HUES64 (cell line): ENCODE measurements at regions not wholly inside any gene's neighbourhood (a gene's known extent, or its start where the extent isn't known, plus 50 kb on each side); places are given as distances from the start of the nearest gene placed in this dataset.
"Not testable (repeated sequence)": the region's sequence is repeated elsewhere in the genome, so short reads cannot be mapped to it uniquely, and the experiment has no call there.

Experiments
- H3K27ac ChIP-seq: 2 replicates; pipeline ENCODE4 v1.7.0; 2013; ENCODE audit warnings: low read depth, low read length, inconsistent platforms
- H3K27me3 ChIP-seq: 2 replicates; pipeline ENCODE4 v1.6.1; 2013; ENCODE audit warnings: mild to moderate bottlenecking, low read length; ENCODE audit not compliant: insufficient read depth
- H3K36me3 ChIP-seq: 2 replicates; pipeline ENCODE4 v1.6.1; 2013; ENCODE audit warnings: mild to moderate bottlenecking, low read length; ENCODE audit not compliant: insufficient read depth
- H3K4me1 ChIP-seq: 2 replicates; pipeline ENCODE4 v1.6.1; 2013; ENCODE audit warnings: mild to moderate bottlenecking, low read length, moderate library complexity; ENCODE audit not compliant: insufficient read depth
- H3K4me3 ChIP-seq: 2 replicates; pipeline ENCODE4 v1.5.1; 2013; ENCODE audit warnings: mild to moderate bottlenecking, low read length, moderate library complexity
- H3K9ac ChIP-seq: 2 replicates; pipeline ENCODE4 v1.6.1; 2013; ENCODE audit warnings: mild to moderate bottlenecking, low read depth, low read length
- H3K9me3 ChIP-seq: 2 replicates; pipeline ENCODE4 v1.6.1; 2013; ENCODE audit warnings: low read depth, low read length; ENCODE audit not compliant: insufficient read depth
- WGBS: fragments of 150-250, 120-280 bp; methylation state at CpG from one replicate; pipeline ENCODE4 v1.1.7; 2013; ENCODE audit warnings: missing lambda C conversion rate; 5-methylcytosine and 5-hydroxymethylcytosine counted together

- Histone ChIP-seq H3K27ac (no peak overlapping the region), H3K27me3 (no peaks in the 10 kb centered on the region), H3K36me3 (no peaks in the 10 kb centered on the region), H3K9me3 (no peaks in the 10 kb centered on the region), H3K4me1 (no peaks in the 10 kb centered on the region), H3K9ac (no peak overlapping the region), H3K4me3 (no peak overlapping the region)
- WGBS = no CpG with 5 or more reads among the region's 1 CpG
Observed at GRCh38 chr7:115600207-115600606, 430.4 kb downstream of the TFEC start.

GRCh38 chr7:115599184-115599583 lies 431.4 kb downstream of the TFEC start:
- not testable (repeated sequence) for H3K4me1 ChIP-seq
- 100% methylated on average over 2 of the region's 2 CpGs for whole genome bisulfite sequencing

DNA sequence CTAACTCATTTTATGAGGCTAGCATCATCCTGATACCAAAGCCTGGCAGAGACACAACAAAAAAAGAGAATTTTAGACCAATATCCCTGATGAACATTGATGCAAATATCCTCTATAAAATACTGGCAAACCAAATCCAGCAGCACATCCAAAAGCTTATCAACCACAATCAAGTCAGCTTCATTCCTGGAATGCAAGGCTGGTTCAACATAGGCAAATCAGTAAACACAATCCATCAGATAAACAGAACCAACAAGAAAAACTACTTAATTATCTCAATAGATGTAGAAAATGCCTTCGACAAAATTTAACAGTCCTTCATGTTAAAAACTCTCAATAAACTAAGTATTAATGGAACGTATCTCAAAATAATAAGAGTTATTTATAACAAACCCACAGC lies 433.3 kb downstream of the TFEC start:
- not testable (repeated sequence) for H3K27ac ChIP-seq
- WGBS = 100% methylated on average over 2 of the region's 2 CpGs

More at GRCh38 chr7:115599184-115599583, 431.4 kb downstream of the TFEC start:
- not testable (repeated sequence) for H3K9ac ChIP-seq, H3K36me3 ChIP-seq, H3K4me3 ChIP-seq, H3K27ac ChIP-seq, H3K27me3 ChIP-seq, H3K9me3 ChIP-seq

GRCh38 chr7:115593111-115593510 lies 437.5 kb downstream of the TFEC start:
- H3K27me3 ChIP-seq = no peaks in the 10 kb centered on the region
- H3K36me3 ChIP-seq = no peaks in the 10 kb centered on the region
- H3K9me3 ChIP-seq = no peaks in the 10 kb centered on the region
- H3K9ac ChIP-seq = no peak overlapping the region
- H3K27ac ChIP-seq = no peak overlapping the region
- 90% methylated on average over 1 of the region's 2 CpGs for WGBS
- no peak overlapping the region for H3K4me3 ChIP-seq
- H3K4me1 ChIP-seq = no peaks in the 10 kb centered on the region

More for the DNA sequence above, 433.3 kb downstream of the TFEC start:
- not testable (repeated sequence) for H3K9me3 ChIP-seq, H3K9ac ChIP-seq, H3K27me3 ChIP-seq, H3K36me3 ChIP-seq, H3K4me1 ChIP-seq, H3K4me3 ChIP-seq

GRCh38 chr7:115585015-115585718 lies 445.4 kb downstream of the TFEC start:
- no peaks in the 10 kb centered on the region for H3K9me3 ChIP-seq
- no peak overlapping the region for H3K4me3 ChIP-seq
- 91% methylated on average over 5 of the region's 5 CpGs for WGBS
- no peaks in the 10 kb centered on the region for H3K4me1 ChIP-seq
- H3K36me3 ChIP-seq = no peaks in the 10 kb centered on the region
- H3K27ac ChIP-seq = no peak overlapping the region
- no peaks in the 10 kb centered on the region for H3K27me3 ChIP-seq
- no peak overlapping the region for H3K9ac ChIP-seq

DNA sequence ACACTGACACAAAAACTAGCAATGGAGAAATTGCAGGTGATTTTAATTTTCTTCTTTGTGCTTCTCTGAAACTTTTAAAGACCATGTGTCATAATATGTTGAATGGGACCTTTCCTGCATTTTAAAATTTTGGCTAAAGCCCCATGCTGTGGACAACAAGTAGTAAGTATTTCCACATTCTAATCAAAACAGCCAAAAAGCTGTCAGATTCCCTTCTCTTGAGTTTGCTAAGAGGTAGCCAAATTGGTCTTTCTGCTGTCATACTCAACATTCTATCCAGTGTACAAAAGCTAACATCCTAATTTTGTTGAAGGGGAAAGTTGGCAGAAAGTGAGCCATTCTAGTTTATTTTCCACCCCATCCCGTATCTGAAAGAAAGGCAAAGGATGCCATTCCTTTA lies 447.6 kb downstream of the TFEC start:
- Histone ChIP-seq H3K9ac (no peak overlapping the region), H3K36me3 (no peaks in the 10 kb centered on the region), H3K27ac (no peak overlapping the region), H3K27me3 (no peaks in the 10 kb centered on the region), H3K4me1 (no peaks in the 10 kb centered on the region), H3K4me3 (no peak overlapping the region), H3K9me3 (no peaks in the 10 kb centered on the region)
- 100% methylated on average over 1 of the region's 1 CpG for WGBS

- H3K4me3 ChIP-seq = no peak overlapping the region
- no peaks in the 10 kb centered on the region for H3K27me3 ChIP-seq
- no peaks in the 10 kb centered on the region for H3K36me3 ChIP-seq
- no peak overlapping the region for H3K9ac ChIP-seq
- no peaks in the 10 kb centered on the region for H3K9me3 ChIP-seq
- H3K27ac ChIP-seq = no peak overlapping the region
- H3K4me1 ChIP-seq = no peaks in the 10 kb centered on the region
- WGBS = 98% methylated on average over 1 of the region's 2 CpGs
Observed at GRCh38 chr7:115578576-115578975, 452.0 kb downstream of the TFEC start.

DNA sequence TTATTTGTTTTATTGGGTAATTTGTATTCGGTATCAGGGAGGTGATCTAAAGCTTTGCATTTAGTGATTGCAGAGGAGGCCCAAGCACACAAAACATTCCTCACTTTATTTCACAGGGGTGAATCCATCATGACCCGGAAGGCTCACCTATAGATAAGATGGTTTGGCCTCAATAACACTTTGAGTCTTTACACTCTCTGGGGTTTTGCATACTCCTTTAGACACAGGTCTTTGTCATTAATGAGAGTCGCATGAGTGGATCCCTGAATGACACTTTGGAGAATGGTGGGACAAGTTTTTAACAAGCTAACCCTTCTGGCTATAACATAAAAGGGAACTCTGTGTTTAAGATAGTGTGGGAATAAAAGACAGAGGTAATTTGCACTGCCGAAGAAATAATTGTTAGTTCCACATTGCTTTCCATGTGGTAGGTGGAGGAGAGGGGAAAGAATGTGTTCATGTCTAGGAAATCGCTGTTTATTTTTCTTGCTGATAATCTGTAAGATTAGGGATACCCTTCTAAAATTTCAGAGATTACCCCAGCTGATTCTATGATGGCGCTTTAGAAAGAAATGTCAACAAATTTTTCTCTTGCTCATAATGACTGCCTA lies 455.8 kb downstream of the TFEC start:
- Histone ChIP-seq H3K4me3 (no peak overlapping the region), H3K27ac (no peak overlapping the region), H3K9me3 (no peaks in the 10 kb centered on the region), H3K4me1 (no peaks in the 10 kb centered on the region), H3K36me3 (no peaks in the 10 kb centered on the region), H3K27me3 (no peaks in the 10 kb centered on the region), H3K9ac (no peak overlapping the region)
- 89% methylated on average over 5 of the region's 6 CpGs for WGBS

- Histone ChIP-seq H3K27me3 (no peaks in the 10 kb centered on the region), H3K4me3 (no peak overlapping the region), H3K9ac (no peak overlapping the region), H3K4me1 (no peaks in the 10 kb centered on the region), H3K36me3 (no peaks in the 10 kb centered on the region), H3K27ac (no peak overlapping the region), H3K9me3 (no peaks in the 10 kb centered on the region)
- WGBS = no CpG with 5 or more reads among the region's 1 CpG
Observed at GRCh38 chr7:115572111-115572510, 458.5 kb downstream of the TFEC start.

DNA sequence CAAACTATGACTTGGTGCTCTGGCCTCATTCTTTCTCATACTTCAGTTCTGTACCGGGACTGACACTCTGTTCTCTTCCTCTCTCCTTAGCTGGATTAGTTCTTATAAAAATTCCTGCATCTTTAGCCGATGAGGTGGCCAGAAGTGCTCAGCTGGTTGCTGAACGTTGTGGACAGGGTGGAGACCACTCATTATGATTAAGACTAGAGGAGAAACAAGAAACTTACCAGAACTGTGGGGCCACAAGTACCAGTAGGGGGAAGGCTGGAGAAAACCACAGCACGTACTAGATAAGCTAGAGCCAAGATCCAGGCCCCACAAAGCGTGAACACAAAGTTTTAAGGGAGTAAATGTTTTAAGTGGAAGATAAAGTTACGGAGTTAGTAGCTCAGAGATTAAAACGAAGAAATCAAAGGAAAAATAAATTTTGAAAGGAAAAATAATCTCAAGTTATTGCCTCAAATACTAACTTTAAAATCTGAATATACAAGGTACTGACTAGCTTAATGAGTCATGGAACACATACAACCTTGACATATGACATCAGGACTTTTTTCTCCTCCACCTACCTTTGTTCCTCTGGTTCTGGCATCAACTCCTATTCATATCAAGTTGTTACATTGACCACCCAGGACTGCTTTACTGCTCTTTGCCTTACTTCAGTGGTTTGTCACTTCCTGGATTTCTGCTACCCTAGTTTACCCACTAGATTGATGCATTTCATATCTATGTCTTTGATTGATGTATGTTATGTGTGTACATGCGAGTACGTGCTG lies 469.0 kb downstream of the TFEC start:
- no peak overlapping the region for H3K27ac ChIP-seq
- H3K4me3 ChIP-seq = no peak overlapping the region
- no peaks in the 10 kb centered on the region for H3K36me3 ChIP-seq
- 92% methylated on average over 9 of the region's 9 CpGs for WGBS
- no peaks in the 10 kb centered on the region for H3K9me3 ChIP-seq
- no peaks in the 10 kb centered on the region for H3K27me3 ChIP-seq
- no peak overlapping the region for H3K9ac ChIP-seq
- no peaks in the 10 kb centered on the region for H3K4me1 ChIP-seq

GRCh38 chr7:115559877-115560276 lies 470.7 kb downstream of the TFEC start:
- H3K9me3 ChIP-seq = no peaks in the 10 kb centered on the region
- no peaks in the 10 kb centered on the region for H3K27me3 ChIP-seq
- H3K36me3 ChIP-seq = no peaks in the 10 kb centered on the region
- no peak overlapping the region for H3K9ac ChIP-seq
- H3K4me1 ChIP-seq = no peaks in the 10 kb centered on the region
- no peak overlapping the region for H3K4me3 ChIP-seq
- no peak overlapping the region for H3K27ac ChIP-seq
- WGBS = no CpG with 5 or more reads among the region's 1 CpG
